COLO668 (cell line): ENCODE measurements at regions not wholly inside any gene's neighbourhood (a gene's known extent, or its start where the extent isn't known, plus 50 kb on each side); places are given as distances from the start of the nearest gene placed in this dataset.
"Not testable (repeated sequence)": the region's sequence is repeated elsewhere in the genome, so short reads cannot be mapped to it uniquely, and the experiment has no call there.

ENCODE experiments used
- DNase-seq: peaks from one replicate; lab custom pipeline; 2025; ENCODE audit not compliant: unreplicated experiment; lab: John Stamatoyannopoulos, UW

DNA sequence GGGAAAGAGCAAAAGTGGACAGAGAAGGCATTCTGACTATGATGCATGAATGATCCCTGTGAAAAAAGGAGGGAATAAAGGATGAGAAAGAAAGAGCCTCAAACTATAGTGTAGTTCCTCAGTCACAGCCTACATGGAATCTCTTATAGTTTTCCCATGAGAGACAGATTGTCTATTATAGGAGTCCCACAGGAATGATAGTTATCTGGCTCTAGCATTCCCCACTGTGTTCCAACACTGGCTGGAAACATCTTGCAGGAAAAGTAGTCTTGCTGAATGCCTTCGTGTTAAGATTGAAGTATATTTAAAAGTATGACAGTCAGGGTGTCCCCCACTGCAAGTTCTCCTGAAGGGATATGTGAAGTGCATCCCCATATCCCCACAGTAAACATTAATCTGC, 641.5 kb upstream of the NECTIN3 start:
- DNase-seq = no peak

DNA sequence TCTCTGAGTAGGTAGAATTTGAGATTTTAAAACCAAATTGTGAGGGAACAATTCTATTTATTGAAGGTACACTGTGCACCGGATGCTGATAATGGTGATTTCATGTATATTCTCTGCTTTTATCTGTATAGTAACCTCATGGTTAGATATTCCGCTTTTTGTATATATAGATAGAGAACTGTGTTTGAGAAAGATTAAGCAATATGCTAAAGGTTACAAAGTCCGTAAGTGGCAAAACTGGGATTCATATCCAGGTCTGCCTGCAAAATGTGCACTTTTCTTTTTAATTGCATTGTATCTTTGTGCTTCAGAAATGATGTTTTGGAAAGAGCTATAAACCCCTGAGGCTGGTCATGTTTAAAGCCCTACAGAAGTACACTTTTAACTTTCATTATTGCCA, 635.4 kb upstream of the NECTIN3 start:
- no peak for DNase-seq

DNA sequence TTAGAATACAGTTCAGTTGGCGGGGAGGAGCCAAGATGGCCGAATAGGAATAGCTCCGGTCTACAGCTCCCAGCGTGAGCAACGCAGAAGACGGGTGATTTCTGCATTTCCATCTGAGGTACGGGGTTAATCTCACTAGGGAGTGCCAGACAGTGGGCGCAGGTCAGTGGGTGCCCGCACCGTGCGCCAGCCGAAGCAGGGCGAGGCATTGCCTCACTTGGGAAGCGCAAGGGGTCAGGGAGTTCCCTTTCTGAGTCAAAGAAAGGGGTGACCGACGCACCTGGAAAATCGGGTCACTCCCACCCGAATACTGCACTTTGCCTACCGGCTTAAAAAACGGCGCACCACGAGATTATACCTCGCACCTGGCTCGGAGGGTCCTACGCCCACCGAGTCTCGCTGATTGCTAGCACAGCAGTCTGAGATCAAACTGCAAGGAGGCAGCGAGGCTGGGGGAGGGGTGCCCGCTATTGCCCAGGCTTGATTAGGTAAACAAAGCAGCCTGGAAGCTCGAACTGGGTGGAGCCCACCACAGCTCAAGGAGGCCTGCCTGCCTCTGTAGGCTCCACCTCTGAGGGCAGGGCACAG, 631.5 kb upstream of the NECTIN3 start:
- not testable (repeated sequence) for DNase-seq

DNA sequence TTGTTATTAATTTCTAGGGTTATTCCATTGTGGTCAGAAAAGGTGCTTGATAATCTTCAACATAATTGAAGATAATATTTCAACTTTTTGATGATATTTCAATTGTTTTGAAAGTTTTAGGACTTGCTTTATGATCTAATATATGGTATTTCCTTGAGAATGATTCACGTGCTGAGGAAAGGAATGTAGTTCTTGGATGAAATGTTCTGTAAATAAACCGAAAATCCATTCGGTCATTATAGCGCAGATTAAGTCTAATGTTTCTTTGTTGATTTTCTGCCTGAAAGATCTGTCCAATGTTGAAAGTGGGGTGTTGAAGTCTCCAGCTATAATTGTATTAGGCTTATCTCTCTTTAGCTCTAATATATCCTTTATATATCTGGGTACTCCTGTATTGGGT, 617.5 kb upstream of the NECTIN3 start:
- DNase-seq = no peak

DNA sequence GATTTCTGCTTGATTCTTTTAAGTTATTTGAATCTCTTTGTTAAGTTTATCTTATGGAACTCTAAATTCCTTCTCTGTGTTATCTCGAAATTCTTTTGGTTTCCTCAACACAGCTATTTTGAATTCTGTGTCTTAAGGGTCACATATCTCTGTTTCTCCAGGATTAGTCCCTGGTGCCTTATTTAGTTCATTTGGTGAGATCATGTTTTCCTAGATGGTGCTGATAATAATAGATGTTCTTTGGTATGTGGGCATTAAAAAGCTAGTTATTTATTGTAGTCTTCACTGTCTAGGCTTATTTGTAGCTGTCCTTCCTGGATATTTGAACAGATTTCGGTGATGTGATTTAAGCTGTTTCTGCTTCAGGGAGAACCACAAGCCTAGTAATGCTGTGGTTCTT, 615.6 kb upstream of the NECTIN3 start:
- DNase-seq = no peak

DNA sequence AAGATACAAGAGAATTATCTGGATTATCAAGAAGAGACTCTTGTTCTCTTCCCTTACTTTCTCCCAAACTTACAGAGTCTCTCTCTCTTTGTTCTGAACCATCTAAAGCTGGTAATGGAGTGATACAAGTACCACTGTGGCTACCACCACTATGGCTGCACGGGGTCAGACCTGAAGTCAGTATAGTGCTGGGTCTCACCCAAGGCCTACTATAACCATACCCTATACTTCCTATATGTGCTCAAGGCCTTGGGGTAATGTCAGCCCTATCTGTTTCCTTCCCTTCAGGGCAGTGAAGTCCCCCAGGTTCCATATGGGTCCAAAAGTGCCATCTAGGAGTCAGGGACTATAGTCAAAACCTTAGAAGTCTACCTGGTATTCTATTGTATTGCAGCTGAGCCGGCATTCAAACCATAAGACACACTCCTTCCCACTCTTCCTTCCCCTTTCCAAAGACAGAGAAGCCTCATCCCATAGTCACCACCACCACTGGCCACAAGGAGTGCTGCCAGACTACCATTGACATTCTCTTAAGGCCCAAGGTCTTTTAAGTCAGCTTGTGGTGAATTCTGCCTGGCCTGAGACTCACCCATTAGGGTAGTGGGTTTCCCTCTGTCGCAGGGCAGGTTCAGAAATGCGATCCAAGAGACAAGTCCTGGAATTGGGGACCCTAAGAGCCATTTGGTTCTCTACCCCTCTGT, 615.0 kb upstream of the NECTIN3 start:
- no peak for DNase-seq

DNA sequence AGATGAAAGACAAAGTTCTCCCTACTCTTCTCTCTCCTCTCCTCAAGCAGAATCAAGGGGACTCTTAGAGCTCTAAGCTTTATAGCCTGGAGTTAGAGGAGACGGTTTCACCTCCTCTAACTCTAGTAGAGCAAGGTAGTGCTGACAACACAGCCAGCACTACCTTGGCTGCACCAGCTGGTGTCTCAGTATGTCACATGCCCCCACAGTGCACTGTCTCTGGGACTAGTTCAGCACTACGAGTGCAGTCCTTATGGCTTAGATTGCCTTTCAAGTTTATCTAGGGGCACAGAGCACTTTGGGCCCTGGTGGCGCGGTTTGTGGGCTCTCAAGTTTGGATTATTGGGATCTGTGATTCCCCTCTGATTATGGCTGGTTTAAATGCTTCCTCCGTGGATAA, 614.1 kb upstream of the NECTIN3 start:
- DNase-seq = no peak

DNA sequence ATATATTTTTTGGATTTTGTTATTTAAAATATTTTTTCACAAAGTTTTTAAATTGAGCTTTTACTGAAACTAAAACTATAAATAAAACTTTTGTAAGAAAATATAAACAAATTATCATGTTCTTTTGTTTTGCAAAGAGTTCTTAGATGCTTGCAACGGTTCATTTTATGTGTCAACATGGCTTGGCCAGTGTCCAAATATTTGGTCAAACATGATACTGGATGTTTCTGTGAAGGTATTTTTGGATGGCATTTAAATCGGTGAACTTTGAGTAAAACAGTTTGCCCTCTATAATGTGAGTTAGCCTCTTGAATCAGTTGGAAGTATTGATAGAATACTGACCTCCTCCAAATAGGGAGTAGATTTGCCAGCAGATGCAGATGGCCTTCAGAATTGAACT, 612.6 kb upstream of the NECTIN3 start:
- DNase-seq = no peak

DNA sequence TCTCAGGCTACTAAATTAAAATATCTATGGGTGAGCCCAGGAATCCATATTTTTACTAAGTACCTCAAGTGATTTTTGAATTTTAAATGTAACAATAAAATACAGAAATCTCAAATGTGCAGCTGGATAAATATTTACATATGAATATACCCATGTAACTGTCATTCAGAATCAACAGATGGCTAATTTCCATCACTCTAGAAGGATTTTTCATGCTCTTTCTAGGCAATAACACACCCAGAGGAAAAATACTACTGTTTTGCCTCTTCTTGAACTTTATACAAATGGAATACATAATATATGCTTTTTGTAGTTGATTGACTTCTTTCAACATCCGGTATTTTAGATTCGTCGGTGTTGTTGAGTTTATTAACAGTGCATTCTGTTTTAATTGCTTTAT, 601.3 kb upstream of the NECTIN3 start:
- DNase-seq = no peak

DNA sequence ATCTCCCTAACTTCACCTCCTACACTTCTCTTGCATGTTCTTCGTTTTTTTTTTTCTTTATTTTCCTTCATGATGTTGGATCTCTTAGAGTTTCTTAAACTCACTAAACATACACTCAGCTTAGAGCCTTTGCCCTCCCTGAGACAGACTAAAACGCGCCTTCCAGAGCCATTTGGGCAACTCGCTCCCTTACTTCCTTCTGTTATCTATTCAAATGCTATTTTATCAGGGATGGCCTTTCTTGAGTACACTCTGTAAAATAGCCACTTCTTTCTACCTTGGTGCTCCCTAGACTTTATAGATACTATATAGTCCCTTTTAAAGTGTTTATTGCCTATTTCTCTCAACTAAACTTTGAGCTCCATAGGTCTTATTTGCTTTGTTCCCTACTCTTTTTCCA, 598.2 kb upstream of the NECTIN3 start:
- no peak for DNase-seq

DNA sequence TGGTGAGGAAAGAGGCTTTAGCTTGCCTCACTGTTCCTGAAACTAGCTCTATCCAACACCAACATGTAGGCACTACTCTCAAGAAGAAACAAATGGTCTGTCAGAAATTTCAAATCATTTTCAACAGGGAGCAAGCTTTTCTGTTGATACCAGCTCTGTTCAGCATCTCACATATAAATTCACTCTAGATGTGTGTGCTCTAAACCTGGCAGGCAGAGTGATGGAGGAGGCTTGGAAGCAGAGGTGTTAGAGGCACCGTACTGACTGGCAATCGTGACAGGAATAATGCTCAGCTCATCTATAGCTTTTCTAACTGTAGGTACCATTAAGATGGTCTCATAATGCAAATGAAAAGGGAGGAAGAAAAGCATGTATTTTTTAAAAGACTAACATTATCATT, 597.2 kb upstream of the NECTIN3 start:
- no peak for DNase-seq

DNA sequence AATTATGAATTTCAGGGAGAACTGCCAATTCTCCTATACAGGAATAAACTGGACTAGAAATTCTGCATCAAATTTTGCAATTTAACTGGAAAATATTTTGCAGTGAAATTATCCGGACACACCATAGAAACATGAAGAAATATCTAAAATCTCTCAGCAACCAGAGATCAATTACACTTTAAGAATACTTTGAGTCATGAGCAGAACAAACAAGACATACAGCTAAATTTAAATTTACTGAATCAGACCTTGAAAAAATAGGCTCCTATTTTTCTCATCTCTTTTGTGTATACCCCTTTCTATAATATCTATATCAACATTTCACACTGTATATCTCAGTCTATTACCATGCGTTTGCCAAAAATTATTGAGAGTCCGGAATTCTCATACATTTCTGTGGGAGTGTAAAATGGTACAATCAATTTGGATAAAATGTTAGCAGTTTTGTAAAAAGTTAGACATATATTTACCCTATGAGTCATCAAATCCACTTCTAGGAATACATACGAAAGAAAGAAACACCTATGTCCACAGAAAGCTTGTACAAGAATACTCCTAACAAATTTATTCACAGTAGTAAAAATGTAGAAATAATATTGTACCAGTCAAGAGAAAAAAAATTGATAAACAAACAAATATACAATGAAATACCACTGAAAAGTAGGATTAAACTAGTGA, 593.1 kb upstream of the NECTIN3 start:
- DNase-seq = no peak

DNA sequence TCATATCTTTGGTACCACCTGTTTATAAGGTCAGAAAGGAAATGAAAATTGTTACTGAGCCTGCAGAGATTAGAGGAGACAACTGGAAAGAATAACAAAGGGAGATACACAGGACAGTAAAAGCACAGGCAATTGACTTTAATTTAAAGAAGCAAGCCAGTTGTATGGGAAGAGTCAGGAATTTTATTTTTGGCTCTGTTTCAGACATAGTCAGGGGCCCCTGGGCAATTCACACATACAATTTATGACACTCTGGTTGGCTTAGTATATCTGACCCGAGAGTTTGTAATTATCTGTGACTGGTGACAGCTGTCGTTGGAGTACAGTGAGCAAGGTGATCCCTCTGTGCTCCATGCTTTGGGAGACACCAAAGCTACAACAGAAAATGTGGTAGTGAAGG, 591.9 kb upstream of the NECTIN3 start:
- no peak for DNase-seq

DNA sequence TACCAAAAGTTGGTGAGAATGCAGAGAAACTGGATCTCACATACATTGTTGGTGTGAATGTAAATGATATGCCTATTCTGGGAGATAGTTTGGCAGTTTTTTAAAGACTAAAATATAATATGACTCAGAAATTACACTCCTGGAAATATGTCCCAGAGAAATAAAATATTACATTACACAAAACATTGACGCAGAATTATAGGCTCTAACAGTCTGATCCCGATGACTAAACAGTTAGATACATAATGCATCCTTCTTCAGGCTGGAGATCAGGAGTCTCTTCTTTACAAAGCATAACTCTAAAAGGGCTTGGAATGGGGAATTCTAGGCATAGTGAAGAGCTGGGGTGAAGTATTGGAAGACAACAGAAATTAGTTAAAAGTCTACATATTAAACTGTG, 586.2 kb upstream of the NECTIN3 start:
- DNase-seq = no peak

DNA sequence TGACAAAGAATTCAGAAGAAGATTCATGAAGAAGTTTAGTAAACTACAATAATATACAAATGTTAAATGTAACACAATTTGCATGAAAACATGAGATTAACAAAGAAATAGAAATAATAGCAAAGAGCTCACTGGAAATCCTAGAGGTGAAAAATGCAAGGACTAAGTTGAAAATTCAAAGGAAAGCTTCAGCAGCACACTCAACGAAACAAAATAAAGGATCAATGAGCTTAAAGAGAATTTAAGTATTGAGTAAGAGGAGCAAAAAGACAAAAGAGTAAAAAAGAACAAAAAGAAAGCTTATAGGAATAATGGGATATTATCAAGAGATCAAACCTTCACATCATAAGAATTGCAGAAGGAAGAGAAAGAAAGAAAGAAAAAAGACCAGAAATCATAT, 583.8 kb upstream of the NECTIN3 start:
- DNase-seq = no peak

DNA sequence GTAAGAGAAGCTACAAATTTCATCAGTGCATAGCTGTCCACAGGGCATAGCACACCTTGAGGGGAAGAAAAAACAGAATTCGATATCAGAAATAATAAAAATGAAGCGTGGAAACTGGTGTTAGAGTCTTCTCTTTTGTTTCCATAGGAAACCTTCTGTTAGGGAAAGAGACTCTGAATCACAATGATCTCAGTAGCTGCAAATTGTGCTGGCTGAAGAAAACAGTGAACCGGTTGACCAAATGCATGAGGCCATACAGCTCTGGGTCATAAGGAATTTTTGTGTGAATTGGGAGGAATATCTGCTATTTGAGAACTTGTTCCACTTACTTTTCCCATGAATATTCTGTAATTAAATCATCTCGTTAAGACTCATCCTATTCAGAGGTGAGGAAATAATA, 580.2 kb upstream of the NECTIN3 start:
- no peak for DNase-seq

DNA sequence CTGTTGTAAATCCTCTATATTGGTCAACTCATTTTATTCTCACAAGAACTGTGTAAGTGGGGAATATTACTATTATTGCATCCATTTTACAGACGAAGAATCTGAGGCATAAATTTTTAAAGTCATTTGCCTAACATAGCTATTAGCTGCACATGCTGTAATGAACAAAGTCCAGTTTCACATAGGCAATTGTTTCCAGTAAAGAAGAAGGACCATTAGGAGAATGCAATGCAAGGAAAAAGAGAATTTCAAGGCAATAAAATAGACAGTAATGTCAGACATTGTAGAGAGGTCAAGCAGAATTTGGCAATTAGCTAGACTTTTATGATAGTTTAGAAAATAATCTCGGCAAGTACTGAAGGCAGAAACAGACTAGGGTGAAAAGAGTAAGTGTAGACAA, 578.7 kb upstream of the NECTIN3 start:
- no peak for DNase-seq

DNA sequence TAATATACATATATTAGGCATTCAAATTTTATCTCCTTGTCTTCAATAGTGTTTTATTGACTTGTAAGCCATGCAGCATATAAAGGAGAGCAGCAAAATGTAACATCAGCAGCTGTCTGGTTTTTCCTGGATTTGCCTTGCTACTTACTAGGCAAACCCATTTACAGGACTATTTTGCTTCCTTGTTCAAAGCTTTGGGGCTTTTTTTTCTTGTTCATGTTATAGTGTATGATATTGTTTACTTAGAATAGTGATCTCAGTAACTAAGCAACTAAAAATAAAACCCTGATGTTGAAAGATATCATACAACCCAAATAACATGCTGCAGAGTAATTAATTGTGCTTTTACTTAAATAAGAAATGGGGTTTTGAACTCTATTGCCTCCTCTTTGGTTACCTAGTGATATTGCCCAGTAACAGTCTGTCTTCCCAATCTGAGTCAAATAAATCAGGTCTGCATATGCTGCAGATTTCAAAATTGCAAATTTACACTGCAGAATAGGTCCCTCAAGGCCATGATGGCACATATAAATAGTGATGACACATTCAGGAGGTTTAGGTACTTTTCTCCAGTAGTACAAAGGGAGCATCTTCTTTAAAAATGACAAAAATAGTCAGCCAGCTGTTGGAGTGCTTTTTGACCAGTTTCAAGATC, 578.1 kb upstream of the NECTIN3 start:
- no peak for DNase-seq

DNA sequence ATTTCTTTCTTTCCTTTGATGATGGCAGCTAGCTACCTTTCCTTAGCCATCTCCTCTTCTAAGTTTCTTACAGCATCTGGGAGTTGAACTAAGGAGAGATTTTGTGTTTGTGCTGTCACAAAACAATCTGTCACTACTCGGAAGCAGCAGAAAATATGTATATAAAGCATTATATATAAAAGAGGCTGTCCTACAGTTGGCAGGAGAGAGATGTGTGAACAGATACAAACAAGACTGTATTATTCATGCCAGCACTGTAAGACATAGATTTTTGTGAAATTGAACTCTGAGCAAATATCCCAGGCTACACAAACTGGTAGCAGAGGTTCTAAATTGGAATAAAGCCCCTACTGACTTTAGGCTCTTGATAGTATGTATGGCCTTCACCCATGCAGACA, 577.5 kb upstream of the NECTIN3 start:
- DNase-seq = no peak

DNA sequence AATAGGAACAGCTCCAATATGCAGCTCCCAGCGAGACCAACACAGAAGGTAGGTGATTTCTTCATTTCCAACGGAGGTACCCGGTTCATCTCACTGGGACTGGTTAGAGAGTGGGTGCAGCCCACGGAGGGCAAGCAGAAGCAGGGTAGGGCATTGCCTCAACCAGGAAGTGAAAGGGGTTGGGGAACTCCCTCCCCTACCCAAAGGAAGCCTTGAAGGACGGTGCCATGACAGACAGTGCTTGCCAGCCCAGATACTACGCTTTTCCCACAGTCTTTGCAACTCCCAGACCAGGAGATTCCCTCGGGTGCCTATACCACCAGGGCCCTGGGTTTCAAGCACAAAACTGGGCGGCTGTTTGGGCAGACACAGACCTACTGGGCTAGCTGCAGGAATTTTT, 576.9 kb upstream of the NECTIN3 start:
- DNase-seq = no peak

DNA sequence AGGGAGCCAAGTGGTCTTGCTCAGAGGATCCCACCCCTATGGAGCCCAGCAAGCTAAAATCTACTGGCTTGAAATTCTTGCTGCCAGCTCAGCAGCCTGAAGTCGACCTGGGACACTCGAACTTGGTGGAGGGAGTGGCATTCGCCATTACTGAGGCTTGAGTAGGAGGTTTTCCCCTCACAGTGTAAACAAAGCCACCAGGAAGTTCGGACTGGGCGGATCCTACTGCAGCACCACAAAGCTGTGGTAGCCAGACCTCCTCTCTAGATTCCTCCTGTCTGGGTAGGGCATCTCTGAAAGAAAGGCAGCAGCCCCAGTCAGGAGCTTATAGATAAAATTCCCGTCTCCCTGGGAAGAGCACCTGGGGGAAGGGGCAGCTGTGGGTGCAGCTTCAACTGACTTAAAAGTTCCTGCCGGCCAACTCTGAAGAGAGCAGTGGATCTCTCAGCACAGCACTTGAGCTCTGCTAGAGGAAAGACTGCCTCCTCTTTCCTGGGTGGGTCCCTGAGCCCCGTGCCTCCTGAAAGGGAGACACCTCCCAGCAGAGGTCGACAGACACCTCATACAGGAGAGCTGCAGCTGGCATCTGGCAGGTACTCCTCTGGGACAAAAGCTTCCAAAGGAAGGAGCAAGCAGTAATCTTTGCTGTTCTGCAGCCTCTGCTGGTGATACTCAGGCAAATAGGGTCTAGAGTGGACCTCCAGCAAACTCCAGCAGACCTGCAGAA, 576.3 kb upstream of the NECTIN3 start:
- DNase-seq = no peak

DNA sequence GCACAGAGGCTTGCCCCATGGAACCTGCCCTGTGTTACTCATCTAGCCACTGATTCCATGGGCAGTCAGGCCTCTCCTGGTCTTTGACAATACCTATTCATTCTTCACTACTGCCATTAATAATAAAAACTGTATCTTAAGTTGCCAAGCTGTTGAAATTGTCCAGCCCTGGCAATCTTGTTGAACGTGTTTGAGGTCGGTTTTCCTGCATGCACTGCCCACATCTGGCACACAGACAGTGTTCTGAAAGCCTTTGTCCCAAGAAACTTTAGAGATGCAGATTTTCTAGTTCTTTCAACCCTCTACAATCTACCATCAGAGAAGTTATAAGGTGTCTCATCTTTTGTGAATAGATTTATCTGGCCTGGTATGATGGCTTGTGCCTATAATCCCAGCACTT, 567.2 kb upstream of the NECTIN3 start:
- no peak for DNase-seq
